ENCODE measurements at regions not wholly inside any gene's neighbourhood (a gene's known extent, or its start where the extent isn't known, plus 50 kb on each side); places are given as distances from the start of the nearest gene placed in this dataset.

DNA sequence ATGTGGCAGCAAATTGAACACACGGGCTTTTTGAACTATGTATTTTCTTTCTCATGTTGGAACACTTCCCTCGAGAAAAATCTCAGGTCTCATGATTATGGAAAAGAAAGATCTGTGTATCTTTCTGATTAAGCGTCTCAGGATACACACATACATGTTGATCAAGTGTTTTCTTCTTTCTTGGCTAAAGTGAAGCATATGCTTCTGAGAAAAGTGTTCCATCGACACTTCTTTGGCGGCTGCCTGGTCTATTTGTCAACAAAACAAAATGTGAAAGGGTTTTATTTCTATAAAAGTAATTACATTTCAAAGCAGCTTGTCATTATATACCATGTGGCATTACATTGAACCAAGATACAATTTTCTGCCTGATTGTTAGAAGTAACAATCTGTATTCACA lies 157.5 kb downstream of the DLEU7 start:
- TF ChIP-seq EZH2 (IDR thresholded peaks at IDR 0.05; ENCODE audit: insufficient read depth, poor library complexity, severe bottlenecking) (no peak), EZH2phosphoT487 (IDR thresholded peaks at IDR 0.05; ENCODE audit: insufficient read depth, low read depth) (no peak)

All from GM23248 (cell line).